ENCODE measurements at regions not wholly inside any gene's neighbourhood (a gene's known extent, or its start where the extent isn't known, plus 50 kb on each side); places are given as distances from the start of the nearest gene placed in this dataset.

DNA sequence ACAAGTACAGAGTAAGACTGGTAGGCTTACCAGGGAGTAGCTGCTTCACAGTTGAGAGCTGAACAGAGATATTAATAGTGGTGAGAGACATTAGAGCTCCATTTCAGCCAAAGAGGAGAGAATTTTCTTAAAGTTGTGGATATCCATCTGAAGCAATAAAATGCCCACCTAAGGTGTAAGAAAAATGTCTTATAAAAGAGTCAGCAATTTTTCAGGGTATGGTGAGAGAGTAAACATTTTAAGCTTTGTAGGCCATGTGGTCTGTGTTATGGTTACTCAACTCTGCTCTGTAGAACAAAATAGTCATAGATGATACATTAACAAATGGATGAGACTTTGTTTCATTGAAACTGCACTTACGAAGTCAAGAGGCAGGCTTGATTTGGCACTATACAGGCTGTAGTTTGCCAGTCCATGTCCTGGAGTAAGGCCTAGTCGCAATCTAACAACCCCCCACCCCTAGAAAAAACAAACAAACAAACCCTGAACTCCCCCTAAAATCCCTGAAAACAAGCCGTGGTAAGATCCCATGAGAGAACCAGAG, 945.4 kb upstream of the SEMA6A start:
- Mint-ChIP-seq H3K9me3 (peaks cover 10% of the 10 kb centered on the region), H3K4me3 (no peak overlapping the region), H3K4me1 (no peaks in the 10 kb centered on the region), H3K36me3 (ENCODE audit: low read depth) (peaks cover 12% of the 10 kb centered on the region), H3K27me3 (ENCODE audit: low read depth) (no peaks in the 10 kb centered on the region), H3K27ac (ENCODE audit: unreplicated experiment) (no peak overlapping the region)
- TF ChIP-seq, protein P1, sequence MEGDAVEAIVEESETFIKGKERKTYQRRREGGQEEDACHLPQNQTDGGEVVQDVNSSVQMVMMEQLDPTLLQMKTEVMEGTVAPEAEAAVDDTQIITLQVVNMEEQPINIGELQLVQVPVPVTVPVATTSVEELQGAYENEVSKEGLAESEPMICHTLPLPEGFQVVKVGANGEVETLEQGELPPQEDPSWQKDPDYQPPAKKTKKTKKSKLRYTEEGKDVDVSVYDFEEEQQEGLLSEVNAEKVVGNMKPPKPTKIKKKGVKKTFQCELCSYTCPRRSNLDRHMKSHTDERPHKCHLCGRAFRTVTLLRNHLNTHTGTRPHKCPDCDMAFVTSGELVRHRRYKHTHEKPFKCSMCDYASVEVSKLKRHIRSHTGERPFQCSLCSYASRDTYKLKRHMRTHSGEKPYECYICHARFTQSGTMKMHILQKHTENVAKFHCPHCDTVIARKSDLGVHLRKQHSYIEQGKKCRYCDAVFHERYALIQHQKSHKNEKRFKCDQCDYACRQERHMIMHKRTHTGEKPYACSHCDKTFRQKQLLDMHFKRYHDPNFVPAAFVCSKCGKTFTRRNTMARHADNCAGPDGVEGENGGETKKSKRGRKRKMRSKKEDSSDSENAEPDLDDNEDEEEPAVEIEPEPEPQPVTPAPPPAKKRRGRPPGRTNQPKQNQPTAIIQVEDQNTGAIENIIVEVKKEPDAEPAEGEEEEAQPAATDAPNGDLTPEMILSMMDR (conservative IDR thresholded peaks at IDR 0.05), result no peak
- DNase-seq (ENCODE audit: low read depth, low spot score), result no peak

DNA sequence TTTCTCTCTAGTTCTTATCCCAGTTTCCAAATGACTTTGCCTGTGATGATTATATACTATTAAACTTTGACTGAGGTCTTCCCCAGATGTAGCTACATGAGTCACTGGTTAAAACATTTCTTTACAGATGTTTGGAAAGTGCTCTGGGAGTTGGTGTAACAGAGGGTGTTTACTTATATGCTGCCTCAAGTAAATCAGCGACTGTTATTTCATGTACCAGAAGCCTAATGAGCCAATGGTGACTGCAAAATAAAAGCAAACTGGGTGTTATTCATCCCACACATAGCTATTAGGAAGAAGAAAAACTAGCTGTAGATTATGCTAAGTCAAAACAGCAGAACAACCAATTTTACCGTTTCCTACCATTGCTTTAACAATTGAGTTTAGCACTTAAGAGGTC, 929.7 kb upstream of the SEMA6A start:
- DNase-seq (ENCODE audit: low read depth, low spot score), result no peak
- Mint-ChIP-seq H3K27me3 (ENCODE audit: low read depth) (no peaks in the 10 kb centered on the region), H3K4me3 (no peak overlapping the region), H3K4me1 (peaks cover 5% of the 10 kb centered on the region), H3K36me3 (ENCODE audit: low read depth) (no peaks in the 10 kb centered on the region), H3K9me3 (no peaks in the 10 kb centered on the region), H3K27ac (ENCODE audit: unreplicated experiment) (no peak overlapping the region)
- TF ChIP-seq, protein P1 (conservative IDR thresholded peaks at IDR 0.05), result no peak

DNA sequence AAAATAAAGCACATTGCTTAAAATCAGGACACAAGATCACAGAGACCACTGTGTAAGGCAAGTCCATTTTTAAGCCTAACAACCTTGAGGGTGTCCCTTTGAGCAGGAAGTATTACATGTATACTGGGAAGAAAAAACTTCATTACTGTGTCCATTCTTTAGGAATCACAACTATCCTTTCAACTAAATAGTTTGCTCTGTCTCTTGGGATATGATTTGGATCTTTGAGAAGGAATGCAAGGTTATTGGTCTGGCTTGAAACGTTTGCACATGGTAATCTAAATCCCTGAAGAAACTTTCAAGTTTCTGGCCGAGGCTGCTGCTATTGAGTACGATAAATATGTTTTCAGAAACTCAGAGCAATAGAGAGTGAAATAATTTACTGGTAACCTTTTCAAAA, 923.0 kb upstream of the SEMA6A start:
- TF ChIP-seq, protein P1 (conservative IDR thresholded peaks at IDR 0.05), result no peak

DNA sequence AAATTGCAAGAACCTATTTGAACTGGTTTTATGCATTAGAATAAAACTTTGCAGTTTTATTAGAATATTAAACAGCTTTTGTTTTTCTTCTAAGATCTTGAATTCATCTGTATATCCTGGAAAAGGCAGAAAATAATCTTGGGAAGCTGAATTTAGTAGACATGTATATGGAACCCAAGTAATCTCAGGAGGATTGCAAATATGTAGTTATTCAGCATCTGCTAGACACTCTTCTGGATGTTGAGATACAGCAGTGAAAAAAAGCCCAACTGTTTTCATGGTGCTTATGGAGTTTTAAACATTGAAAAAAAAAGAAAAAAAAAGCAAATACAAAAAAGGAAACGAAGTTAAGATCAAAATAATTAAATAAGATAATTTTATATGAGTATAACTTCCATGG, 922.2 kb upstream of the SEMA6A start:
- DNase-seq (ENCODE audit: low read depth, low spot score), result no peak
- Mint-ChIP-seq H3K4me1 (no peaks in the 10 kb centered on the region), H3K27ac (ENCODE audit: unreplicated experiment) (no peak overlapping the region), H3K9me3 (no peaks in the 10 kb centered on the region), H3K36me3 (ENCODE audit: low read depth) (no peaks in the 10 kb centered on the region), H3K27me3 (ENCODE audit: low read depth) (no peaks in the 10 kb centered on the region), H3K4me3 (no peak overlapping the region)
- TF ChIP-seq, protein P1 (conservative IDR thresholded peaks at IDR 0.05), result no peak

More for the DNA sequence above, 923.0 kb upstream of the SEMA6A start:
- DNase-seq (ENCODE audit: low read depth, low spot score), result no peak
- no peak overlapping the region for H3K27ac Mint-ChIP-seq (ENCODE audit: unreplicated experiment)
- H3K4me3 Mint-ChIP-seq, result no peak overlapping the region
- no peaks in the 10 kb centered on the region for H3K4me1 Mint-ChIP-seq
- H3K9me3 Mint-ChIP-seq, result no peaks in the 10 kb centered on the region
- no peaks in the 10 kb centered on the region for H3K36me3 Mint-ChIP-seq (ENCODE audit: low read depth)
- no peaks in the 10 kb centered on the region for H3K27me3 Mint-ChIP-seq (ENCODE audit: low read depth)

DNA sequence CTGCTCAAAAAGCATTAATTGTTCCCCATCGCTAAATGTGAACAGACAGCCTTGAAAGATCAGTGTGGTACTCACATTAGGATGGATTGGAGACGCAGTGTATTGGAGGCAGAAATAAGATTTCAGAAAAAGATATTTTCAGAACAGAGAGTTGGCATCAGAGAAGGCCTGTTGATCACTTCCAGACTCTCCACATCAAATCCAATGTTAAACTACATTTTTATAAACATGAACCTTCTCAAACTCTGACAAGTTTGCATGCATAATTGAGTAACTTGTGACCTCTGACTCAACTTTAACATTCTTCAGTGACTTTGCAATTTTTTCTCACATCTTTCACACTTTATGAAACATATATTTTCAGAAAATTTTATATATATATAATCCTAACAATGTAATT, 919.6 kb upstream of the SEMA6A start:
- H3K4me1 Mint-ChIP-seq, result no peaks in the 10 kb centered on the region
- DNase-seq (ENCODE audit: low read depth, low spot score), result no peak
- TF ChIP-seq, protein P1 (conservative IDR thresholded peaks at IDR 0.05), result no peak
- no peak overlapping the region for H3K27ac Mint-ChIP-seq (ENCODE audit: unreplicated experiment)
- H3K36me3 Mint-ChIP-seq (ENCODE audit: low read depth), result no peaks in the 10 kb centered on the region
- no peak overlapping the region for H3K4me3 Mint-ChIP-seq
- H3K27me3 Mint-ChIP-seq (ENCODE audit: low read depth), result no peaks in the 10 kb centered on the region
- no peaks in the 10 kb centered on the region for H3K9me3 Mint-ChIP-seq

Measured in neural crest cell (in vitro differentiated cells).